Hematopoietic multipotent progenitor cell treated with erythropoietin and hydrocortisone succinate and interleukin-3 and kit ligand, for 15 days (in vitro differentiated cells): ENCODE measurements at regions not wholly inside any gene's neighbourhood (a gene's known extent, or its start where the extent isn't known, plus 50 kb on each side); places are given as distances from the start of the nearest gene placed in this dataset.

Experiments
- DNase-seq: peaks from one replicate; pipeline ENCODE4 v3.0.0-alpha.2; 2015; ENCODE audit warnings: low spot score

GRCh38 chr1:59089036-59089798 is 207.7 kb upstream of the FGGY start:
- no peak for DNase-seq

GRCh38 chr1:59089922-59090457 is 206.9 kb upstream of the FGGY start:
- DNase-seq = no peak

GRCh38 chr1:59092126-59092525 is 204.8 kb upstream of the FGGY start:
- no peak for DNase-seq

GRCh38 chr1:59094001-59094400 is 202.9 kb upstream of the FGGY start:
- no peak for DNase-seq

GRCh38 chr1:59096501-59096900 is 200.4 kb upstream of the FGGY start:
- no peak for DNase-seq

GRCh38 chr1:59098655-59099054 is 198.2 kb upstream of the FGGY start:
- DNase-seq = no peak

- DNase-seq = no peak
Observed at GRCh38 chr1:59100708-59101374, 196.1 kb upstream of the FGGY start.

GRCh38 chr1:59101518-59101917 is 195.4 kb upstream of the FGGY start:
- DNase-seq = no peak

GRCh38 chr1:59103457-59103856 is 193.4 kb upstream of the FGGY start:
- no peak for DNase-seq

- no peak for DNase-seq
Observed at GRCh38 chr1:59104191-59104760, 192.6 kb upstream of the FGGY start.

GRCh38 chr1:59105548-59106507 is 191.1 kb upstream of the FGGY start:
- DNase-seq = no peak

GRCh38 chr1:59107516-59107915 is 189.4 kb upstream of the FGGY start:
- no peak for DNase-seq

GRCh38 chr1:59107916-59108315 is 189.0 kb upstream of the FGGY start:
- DNase-seq = no peak

GRCh38 chr1:59108481-59109317 is 188.2 kb upstream of the FGGY start:
- DNase-seq = no peak

- no peak for DNase-seq
Observed at GRCh38 chr1:59110271-59110670, 186.6 kb upstream of the FGGY start.

- no peak for DNase-seq
Observed at GRCh38 chr1:59113876-59114457, 182.9 kb upstream of the FGGY start.

- no peak for DNase-seq
Observed at GRCh38 chr1:59115865-59116264, 181.0 kb upstream of the FGGY start.

- no peak for DNase-seq
Observed at GRCh38 chr1:59116920-59117542, 179.9 kb upstream of the FGGY start.

- DNase-seq = no peak
Observed at GRCh38 chr1:59122527-59122926, 174.4 kb upstream of the FGGY start.

- no peak for DNase-seq
Observed at GRCh38 chr1:59123081-59123681, 173.7 kb upstream of the FGGY start.
